Liver (tissue), 8 donors: ENCODE measurements at regions not wholly inside any gene's neighbourhood (a gene's known extent, or its start where the extent isn't known, plus 50 kb on each side); places are given as distances from the start of the nearest gene placed in this dataset.

Experiments
- DNase-seq: peaks from one replicate; pipeline ENCODE4 v3.0.0-alpha.2; 2017; ENCODE audit warnings: low spot score
- H3K27ac ChIP-seq, 2 donors: one replicate each; pipeline ENCODE4 v1.7.0; 2013; ENCODE audit warnings: inconsistent platforms in 2 of 2, low read length in 2 of 2, control low read depth in 1 of 2, low read depth in 1 of 2, mild to moderate bottlenecking in 1 of 2
- H3K27me3 ChIP-seq, 4 donors: one replicate each; pipeline versions ENCODE4 v1.6.1 to v1.7.0; 2013; ENCODE audit warnings: low read length in 3 of 4, inconsistent platforms in 1 of 4, mild to moderate bottlenecking in 1 of 4, moderate library complexity in 1 of 4; ENCODE audit not compliant: control insufficient read depth in 4 of 4, insufficient read depth in 4 of 4
- H3K36me3 ChIP-seq, 4 donors: one replicate each; pipeline versions ENCODE4 v1.6.1 to v1.7.0; 2013; ENCODE audit warnings: low read length in 3 of 4, mild to moderate bottlenecking in 3 of 4, low read depth in 1 of 4, moderate library complexity in 1 of 4; ENCODE audit not compliant: control insufficient read depth in 4 of 4, insufficient read depth in 3 of 4
- H3K4me1 ChIP-seq, 4 donors: one replicate each; pipeline versions ENCODE4 v1.6.1 to v1.7.0; 2013; ENCODE audit warnings: low read length in 3 of 4, mild to moderate bottlenecking in 3 of 4, moderate library complexity in 1 of 4; ENCODE audit not compliant: control insufficient read depth in 4 of 4, insufficient read depth in 4 of 4
- H3K4me3 ChIP-seq, 3 donors: one replicate each; pipeline versions ENCODE4 v1.6.1 to v1.7.0; 2013; ENCODE audit warnings: low read length in 3 of 3, control low read depth in 1 of 3, low read depth in 1 of 3, mild to moderate bottlenecking in 1 of 3
- H3K9ac ChIP-seq, 2 donors: one replicate each; pipeline ENCODE4 v1.7.0; 2013; ENCODE audit warnings: low read length in 2 of 2, mild to moderate bottlenecking in 2 of 2, moderate library complexity in 2 of 2, control low read depth in 1 of 2, low read depth in 1 of 2
- H3K9me3 ChIP-seq, 4 donors: one replicate each; pipeline versions ENCODE4 v1.6.1 to v1.7.0; 2013; ENCODE audit warnings: low read length in 3 of 4; ENCODE audit not compliant: control insufficient read depth in 4 of 4
- ATF3 ChIP-seq: IDR thresholded peaks from 2 replicates; pipeline ENCODE4 v1.6.1; 2016; ENCODE audit warnings: antibody characterized with exemption
- CTCF ChIP-seq: fragments of 150-350 bp; IDR thresholded peaks from 2 replicates; pipeline ENCODE4 v1.5.1; 2017; ENCODE audit warnings: improper control_type of control experiment, low read depth, low read length; ENCODE audit not compliant: missing input control
- EGR1 ChIP-seq, 2 donors: IDR thresholded peaks; 2 replicates each; pipeline ENCODE4 v1.6.1; 2016 to 2018; ENCODE audit warnings: antibody characterized with exemption in 2 of 2, low read depth in 2 of 2
- FOXA1 ChIP-seq: IDR thresholded peaks from 2 replicates; pipeline ENCODE4 v1.6.1; 2016; ENCODE audit warnings: antibody characterized with exemption
- FOXA2 ChIP-seq: IDR thresholded peaks from 2 replicates; pipeline ENCODE4 v1.6.1; 2016; ENCODE audit warnings: antibody characterized with exemption
- GABPA ChIP-seq, 2 donors: IDR thresholded peaks in 1 of 2; conservative IDR thresholded peaks in 1 of 2; 2 replicates each; pipeline ENCODE4 v1.6.1; 2016; ENCODE audit warnings: antibody characterized with exemption in 2 of 2, mild to moderate bottlenecking in 1 of 2, moderate library complexity in 1 of 2
- HNF4A ChIP-seq, 2 donors: conservative IDR thresholded peaks; 2 replicates each; pipeline ENCODE4 v1.6.1; 2016; ENCODE audit warnings: antibody characterized with exemption in 2 of 2, mild to moderate bottlenecking in 2 of 2
- HNF4G ChIP-seq: IDR thresholded peaks from 2 replicates; pipeline ENCODE4 v1.6.1; 2016; ENCODE audit warnings: antibody characterized with exemption
- JUND ChIP-seq, 2 donors: IDR thresholded peaks; 2 replicates each; pipeline ENCODE4 v1.6.1; 2016; ENCODE audit warnings: antibody characterized with exemption in 2 of 2
- NR2F2 ChIP-seq: IDR thresholded peaks from 2 replicates; pipeline ENCODE4 v1.6.1; 2016; ENCODE audit warnings: antibody characterized with exemption
- RAD21 ChIP-seq, 2 donors: IDR thresholded peaks; 2 replicates each; pipeline ENCODE4 v1.6.1; 2016; ENCODE audit warnings: antibody characterized with exemption in 2 of 2, mild to moderate bottlenecking in 2 of 2
- RXRA ChIP-seq, 2 donors: IDR thresholded peaks; 2 replicates each; pipeline ENCODE4 v1.6.1; 2017 to 2018; ENCODE audit warnings: antibody characterized with exemption in 2 of 2, mild to moderate bottlenecking in 1 of 2
- SP1 ChIP-seq: IDR thresholded peaks from 2 replicates; pipeline ENCODE4 v1.6.1; 2018; ENCODE audit warnings: antibody characterized with exemption, mild to moderate bottlenecking
- TAF1 ChIP-seq: conservative IDR thresholded peaks from 2 replicates; pipeline ENCODE4 v1.6.1; 2016; ENCODE audit warnings: antibody characterized with exemption, mild to moderate bottlenecking
- YY1 ChIP-seq: IDR thresholded peaks from 2 replicates; pipeline ENCODE4 v1.6.1; 2016; ENCODE audit warnings: antibody characterized with exemption, mild to moderate bottlenecking
- ZBTB33 ChIP-seq: IDR thresholded peaks from 2 replicates; pipeline ENCODE4 v1.6.1; 2016; ENCODE audit warnings: antibody characterized with exemption
- WGBS: extraction: QIAGEN DNeasy Blood & Tissue Kit; methylation state at CpG from one replicate; pipeline ENCODE4 v1.1.7; 2013; 5-methylcytosine and 5-hydroxymethylcytosine counted together
- donor health status: healthy.
- donor health status: healthy.
- donor health status: healthy.
- donor health status: healthy.
- donor health status: healthy.

- H3K4me3 ChIP-seq: no peak overlapping the region
- no peak overlapping the region for H3K9ac ChIP-seq
- H3K27me3 ChIP-seq: no peaks in the 10 kb centered on the region
- no peak overlapping the region for H3K27ac ChIP-seq
- TF ChIP-seq RXRA (IDR thresholded peaks at IDR 0.05): no peak
- TF ChIP-seq JUND (IDR thresholded peaks at IDR 0.05): no peak
- TF ChIP-seq CTCF: no peak
- no peak for TF ChIP-seq ATF3
- TF ChIP-seq RAD21 (IDR thresholded peaks at IDR 0.05): no peak
- no peak for TF ChIP-seq NR2F2
- TF ChIP-seq YY1: no peak
- no peak for TF ChIP-seq HNF4G
- TF ChIP-seq ZBTB33: no peak
- TF ChIP-seq HNF4A (conservative IDR thresholded peaks at IDR 0.05): no peak
- TF ChIP-seq TAF1: no peak
- TF ChIP-seq FOXA1: no peak
- TF ChIP-seq FOXA2: no peak
- TF ChIP-seq EGR1 (IDR thresholded peaks at IDR 0.05; ENCODE audit: low read depth in 2 of 2): no peak
- no peak for TF ChIP-seq GABPA (IDR thresholded peaks at IDR 0.05 in 1 of 2, conservative IDR thresholded peaks at IDR 0.05 in 1 of 2)
- TF ChIP-seq SP1: no peak
- H3K36me3 ChIP-seq: no peaks in the 10 kb centered on the region
- WGBS: 82% methylated on average over 5 of the region's 5 CpGs
- no peaks in the 10 kb centered on the region for H3K9me3 ChIP-seq
- no peaks in the 10 kb centered on the region for H3K4me1 ChIP-seq
- DNase-seq: no peak
These were observed 429.1 kb downstream of the NR2F1-AS1 start for GRCh38 chr5:93151896-93152295.

DNA sequence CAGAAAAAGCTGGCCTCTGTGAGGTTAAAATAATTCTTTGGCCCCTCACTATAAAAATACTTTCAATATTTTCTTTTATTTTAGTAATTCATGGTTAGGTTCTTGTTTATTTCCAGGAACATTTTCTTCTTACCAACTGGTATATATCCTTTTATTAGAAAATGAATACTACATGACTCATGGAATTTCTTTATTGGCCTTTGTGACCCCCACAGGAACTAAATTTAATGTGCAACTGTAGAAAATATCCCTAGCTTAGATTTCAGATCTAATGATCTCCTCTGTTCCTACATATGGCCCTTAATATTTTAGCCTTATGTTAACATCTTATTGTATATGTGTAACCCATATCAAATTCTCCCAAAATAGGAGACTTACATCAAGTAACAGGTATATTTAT, 429.9 kb downstream of the NR2F1-AS1 start:
- Histone ChIP-seq H3K9me3 (no peaks in the 10 kb centered on the region), H3K36me3 (no peaks in the 10 kb centered on the region), H3K27me3 (no peaks in the 10 kb centered on the region), H3K4me3 (no peak overlapping the region), H3K9ac (no peak overlapping the region), H3K27ac (no peak overlapping the region), H3K4me1 (no peaks in the 10 kb centered on the region)
- no peak for TF ChIP-seq CTCF
- no peak for DNase-seq
